ENCODE measurements at regions not wholly inside any gene's neighbourhood (a gene's known extent, or its start where the extent isn't known, plus 50 kb on each side); places are given as distances from the start of the nearest gene placed in this dataset.

- no peak for DNase-seq (ENCODE audit: low read depth in 1 of 2, low spot score in 1 of 2)
- Histone ChIP-seq H3K4me1 (ENCODE audit: low read depth) (no peaks in the 10 kb centered on the region), H3K4me3 (no peak overlapping the region), H3K9me3 (ENCODE audit: low read depth) (no peaks in the 10 kb centered on the region), H3K27ac (no peak overlapping the region), H3K27me3 (no peaks in the 10 kb centered on the region), H3K36me3 (no peaks in the 10 kb centered on the region)
- no peak for TF ChIP-seq CTCF (IDR thresholded peaks at IDR 0.05; ENCODE audit: low read depth, low read length)
These were observed 971.8 kb upstream of the ACVR2A start for GRCh38 chr2:146873056-146873455.

GRCh38 chr2:146870691-146871090, 974.1 kb upstream of the ACVR2A start:
- no peak overlapping the region for H3K27ac ChIP-seq
- no peak overlapping the region for H3K4me3 ChIP-seq
- no peaks in the 10 kb centered on the region for H3K27me3 ChIP-seq
- H3K36me3 ChIP-seq, result no peaks in the 10 kb centered on the region
- H3K4me1 ChIP-seq (ENCODE audit: low read depth), result no peaks in the 10 kb centered on the region
- TF ChIP-seq CTCF (IDR thresholded peaks at IDR 0.05; ENCODE audit: low read depth, low read length), result no peak
- H3K9me3 ChIP-seq (ENCODE audit: low read depth), result no peaks in the 10 kb centered on the region
- no peak for DNase-seq (ENCODE audit: low read depth in 1 of 2, low spot score in 1 of 2)

GRCh38 chr2:146869328-146869727, 975.5 kb upstream of the ACVR2A start:
- Histone ChIP-seq H3K4me3 (no peak overlapping the region), H3K36me3 (no peaks in the 10 kb centered on the region), H3K27me3 (no peaks in the 10 kb centered on the region), H3K9me3 (ENCODE audit: low read depth) (no peaks in the 10 kb centered on the region), H3K4me1 (ENCODE audit: low read depth) (no peaks in the 10 kb centered on the region), H3K27ac (no peak overlapping the region)
- DNase-seq (ENCODE audit: low read depth in 1 of 2, low spot score in 1 of 2), result no peak
- no peak for TF ChIP-seq CTCF (IDR thresholded peaks at IDR 0.05; ENCODE audit: low read depth, low read length)

GRCh38 chr2:146868051-146868450, 976.8 kb upstream of the ACVR2A start:
- Histone ChIP-seq H3K4me3 (no peak overlapping the region), H3K4me1 (ENCODE audit: low read depth) (no peaks in the 10 kb centered on the region), H3K36me3 (no peaks in the 10 kb centered on the region), H3K27me3 (no peaks in the 10 kb centered on the region), H3K27ac (no peak overlapping the region), H3K9me3 (ENCODE audit: low read depth) (no peaks in the 10 kb centered on the region)
- no peak for DNase-seq (ENCODE audit: low read depth in 1 of 2, low spot score in 1 of 2)
- no peak for TF ChIP-seq CTCF (IDR thresholded peaks at IDR 0.05; ENCODE audit: low read depth, low read length)

GRCh38 chr2:146867477-146867986, 977.3 kb upstream of the ACVR2A start:
- Histone ChIP-seq H3K4me3 (no peak overlapping the region), H3K4me1 (ENCODE audit: low read depth) (no peaks in the 10 kb centered on the region), H3K27ac (no peak overlapping the region), H3K27me3 (no peaks in the 10 kb centered on the region), H3K36me3 (no peaks in the 10 kb centered on the region), H3K9me3 (ENCODE audit: low read depth) (no peaks in the 10 kb centered on the region)
- no peak for DNase-seq (ENCODE audit: low read depth in 1 of 2, low spot score in 1 of 2)
- no peak for TF ChIP-seq CTCF (IDR thresholded peaks at IDR 0.05; ENCODE audit: low read depth, low read length)
